HCT116 (cell line): ENCODE measurements at regions not wholly inside any gene's neighbourhood (a gene's known extent, or its start where the extent isn't known, plus 50 kb on each side); places are given as distances from the start of the nearest gene placed in this dataset.

ENCODE experiments used
- ATAC-seq: fragments of 200-7000 bp; cut with Tn5 transposase; 2 replicates; pipeline ENCODE4 v1.9.1; 2020; ENCODE audit warnings: mild to moderate bottlenecking, moderate library complexity
- BruUV-seq: library from RNA; stranded (reverse); fragments of 400-500 nt; replicated peaks from 2 replicates; lab custom pipeline; 2021; lab: Mats Ljungman, UMichigan
- CTCF ChIA-PET: fragments of 300-600 bp; sonication (Branson Sonifier 250); formaldehyde crosslinking; loops from one replicate; lab custom pipeline; 2021; ENCODE audit warnings: antibody characterized with exemption; lab: Charles Lee
- POLR2A ChIA-PET: fragments of 300-600, 350-600 bp; sonication (Branson Sonifier 250); formaldehyde crosslinking; loops from one replicate; lab custom pipeline; 2021; ENCODE audit warnings: antibody characterized with exemption; lab: Charles Lee
- RAD21 ChIA-PET, 2 experiments: fragments of 300-600 bp; sonication (Branson Sonifier 250); formaldehyde crosslinking; loops; one replicate each; lab custom pipeline; 2023; ENCODE audit warnings: low total read pairs in 2 of 2; ENCODE audit not compliant: uncharacterized antibody in 2 of 2, unreplicated experiment in 2 of 2, low non-redundant PET in 1 of 2; lab: Charles Lee
- DNase-seq: peaks from one replicate; pipeline ENCODE4 v3.0.0-alpha.2; 2010; ENCODE audit warnings: low read depth, low spot score
- H2AFZ ChIP-seq: fragments of 200-600 bp; shearing (Covaris generic), sonication (generic); 2 replicates; pipeline ENCODE4 v1.6.1; 2017; ENCODE audit warnings: low read depth, mixed run types, mixed read lengths, antibody characterized with exemption, low read length; ENCODE audit not compliant: poor library complexity, severe bottlenecking
- H3K27ac ChIP-seq: 2 replicates; pipeline ENCODE4 v1.5.1; 2012; ENCODE audit warnings: low read depth, low read length
- H3K27me3 ChIP-seq: fragments of 200-600 bp; sonication (generic); 2 replicates; pipeline ENCODE4 v1.6.1; 2016; ENCODE audit warnings: mixed run types, low read length, mixed read lengths; ENCODE audit not compliant: insufficient read depth
- H3K36me3 ChIP-seq, 2 experiments: fragments of 200-500 bp in 1 of 2; fragments of 200-600 bp in 1 of 2; sonication (Bioruptor generic) in 1 of 2; sonication (generic) in 1 of 2; 2 replicates each; pipeline versions ENCODE4 v1.5.1 to v1.6.1; 2014 to 2016; ENCODE audit warnings: low read length in 2 of 2, inconsistent platforms in 1 of 2, mixed read lengths in 1 of 2, mixed run types in 1 of 2; ENCODE audit not compliant: insufficient read depth in 2 of 2, control insufficient read depth in 1 of 2
- H3K4me1 ChIP-seq, 2 experiments: fragments of 200-600 bp in 1 of 2; sonication (generic) in 1 of 2; 2 replicates each; pipeline versions ENCODE4 v1.5.1 to v1.6.1; 2012 to 2017; ENCODE audit warnings: low read length in 2 of 2, inconsistent platforms in 1 of 2, mild to moderate bottlenecking in 1 of 2, mixed read lengths in 1 of 2, mixed run types in 1 of 2, moderate library complexity in 1 of 2; ENCODE audit not compliant: insufficient read depth in 2 of 2, control insufficient read depth in 1 of 2
- H3K4me2 ChIP-seq: fragments of 200-600 bp; sonication (generic); 2 replicates; pipeline ENCODE4 v1.6.1; 2017; ENCODE audit warnings: mixed run types, low read length, mixed read lengths
- H3K4me3 ChIP-seq, 2 experiments: fragments of 200-600 bp in 1 of 2; sonication (generic) in 1 of 2; replicated peaks in 1 of 2; 2 replicates each; pipeline ENCODE4 v1.5.1; 2011 to 2016; ENCODE audit warnings: low read length in 2 of 2, control low read depth in 1 of 2, low read depth in 1 of 2, mild to moderate bottlenecking in 1 of 2, mixed read lengths in 1 of 2, mixed run types in 1 of 2
- H3K79me2 ChIP-seq: fragments of 200-600 bp; sonication (generic); 2 replicates; pipeline ENCODE4 v1.6.1; 2017; ENCODE audit warnings: mild to moderate bottlenecking, mixed run types, low read length, moderate library complexity, mixed read lengths; ENCODE audit not compliant: insufficient read depth
- H3K9ac ChIP-seq: fragments of 200-600 bp; sonication (generic); 2 replicates; pipeline ENCODE4 v1.6.1; 2016; ENCODE audit warnings: low read length, mixed read lengths
- H3K9me2 ChIP-seq: fragments of 200-600 bp; sonication (generic), shearing (Covaris generic); 2 replicates; pipeline ENCODE4 v1.6.1; 2017; ENCODE audit warnings: mixed run types, mild to moderate bottlenecking, moderate library complexity; ENCODE audit not compliant: insufficient read depth
- H3K9me3 ChIP-seq, 2 experiments: fragments of 200-500 bp in 1 of 2; fragments of 200-600 bp in 1 of 2; sonication (Bioruptor generic) in 1 of 2; sonication (generic) in 1 of 2; 2 replicates each; pipeline ENCODE4 v1.6.1; 2014 to 2017; ENCODE audit warnings: low read length in 2 of 2, mixed read lengths in 2 of 2, inconsistent platforms in 1 of 2, low read depth in 1 of 2, mild to moderate bottlenecking in 1 of 2, mixed run types in 1 of 2, moderate library complexity in 1 of 2; ENCODE audit not compliant: control insufficient read depth in 1 of 2, insufficient read depth in 1 of 2
- H4K20me1 ChIP-seq: fragments of 200-600 bp; sonication (generic), shearing (Covaris generic); 2 replicates; pipeline ENCODE4 v1.6.1; 2017; ENCODE audit warnings: mixed run types, mild to moderate bottlenecking, moderate library complexity; ENCODE audit not compliant: insufficient read depth
- EGR1 ChIP-seq: IDR thresholded peaks from 2 replicates; pipeline ENCODE4 v1.6.1; 2012; ENCODE audit warnings: low read depth
- EZH2phosphoT487 ChIP-seq: fragments of 200-600 bp; IDR thresholded peaks from 2 replicates; pipeline ENCODE4 v1.6.1; 2018; ENCODE audit warnings: antibody characterized with exemption, borderline replicate concordance
- RAD21 ChIP-seq: IDR thresholded peaks from 2 replicates; pipeline ENCODE4 v1.6.1; 2012; ENCODE audit warnings: low read depth, mild to moderate bottlenecking
- SP1 ChIP-seq: IDR thresholded peaks from 2 replicates; pipeline ENCODE4 v1.6.1; 2012; ENCODE audit warnings: low read depth
- ZFX ChIP-seq: fragments of 450-650 bp; IDR thresholded peaks from 2 replicates; pipeline ENCODE4 v1.6.1; 2017
- intact Hi-C: fragments of 100-400 bp; cut with micrococcal nuclease; formaldehyde crosslinking; loops from 2 replicates; pipeline ENCODE4 v1.10.0; 2022
- TF ChIP-seq, protein P1 (sequence below), 3 experiments: fragments of 200-600 bp in 1 of 3; sonication (generic) in 1 of 3; IDR thresholded peaks in 2 of 3; conservative IDR thresholded peaks in 1 of 3; 2 replicates each; pipeline ENCODE4 v1.5.1; 2012 to 2017; ENCODE audit warnings: low read depth in 2 of 3, low read length in 2 of 3, antibody characterized with exemption in 1 of 3, borderline replicate concordance in 1 of 3, control low read depth in 1 of 3, mild to moderate bottlenecking in 1 of 3, mixed read lengths in 1 of 3, mixed run types in 1 of 3, moderate library complexity in 1 of 3; ENCODE audit not compliant: insufficient read depth in 1 of 3
- TF ChIP-seq, protein P2 (sequence below): IDR thresholded peaks from 2 replicates; pipeline ENCODE4 v1.6.1; 2012

GRCh38 chr7:40969641-40970040, 733.2 kb downstream of the INHBA start:
- DNase-seq (no peak), ATAC-seq (no peak)
- Histone ChIP-seq H3K4me1 (no peaks in the 10 kb centered on the region), H3K36me3 (no peaks in the 10 kb centered on the region), H3K27me3 (no peaks in the 10 kb centered on the region), H3K79me2 (no peaks in the 10 kb centered on the region), H3K9me2 (no peaks in the 10 kb centered on the region), H3K9me3 (no peaks in the 10 kb centered on the region), H2AFZ (no peak overlapping the region), H3K9ac (no peak overlapping the region), H3K4me3 (no peak overlapping the region), H3K27ac (no peak overlapping the region), H4K20me1 (no peaks in the 10 kb centered on the region), H3K4me2 (no peak overlapping the region)
- intact Hi-C loops = no loop called here
- ChIA-PET CTCF (no interaction called here), POLR2A (no interaction called here)
- BruUV-seq = no TSS peak
- TF ChIP-seq EGR1 (no peak), EZH2phosphoT487 (no peak), SP1 (no peak), RAD21 (no peak)
- TF ChIP-seq, protein P1, sequence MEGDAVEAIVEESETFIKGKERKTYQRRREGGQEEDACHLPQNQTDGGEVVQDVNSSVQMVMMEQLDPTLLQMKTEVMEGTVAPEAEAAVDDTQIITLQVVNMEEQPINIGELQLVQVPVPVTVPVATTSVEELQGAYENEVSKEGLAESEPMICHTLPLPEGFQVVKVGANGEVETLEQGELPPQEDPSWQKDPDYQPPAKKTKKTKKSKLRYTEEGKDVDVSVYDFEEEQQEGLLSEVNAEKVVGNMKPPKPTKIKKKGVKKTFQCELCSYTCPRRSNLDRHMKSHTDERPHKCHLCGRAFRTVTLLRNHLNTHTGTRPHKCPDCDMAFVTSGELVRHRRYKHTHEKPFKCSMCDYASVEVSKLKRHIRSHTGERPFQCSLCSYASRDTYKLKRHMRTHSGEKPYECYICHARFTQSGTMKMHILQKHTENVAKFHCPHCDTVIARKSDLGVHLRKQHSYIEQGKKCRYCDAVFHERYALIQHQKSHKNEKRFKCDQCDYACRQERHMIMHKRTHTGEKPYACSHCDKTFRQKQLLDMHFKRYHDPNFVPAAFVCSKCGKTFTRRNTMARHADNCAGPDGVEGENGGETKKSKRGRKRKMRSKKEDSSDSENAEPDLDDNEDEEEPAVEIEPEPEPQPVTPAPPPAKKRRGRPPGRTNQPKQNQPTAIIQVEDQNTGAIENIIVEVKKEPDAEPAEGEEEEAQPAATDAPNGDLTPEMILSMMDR (IDR thresholded peaks at IDR 0.05 in 2 of 3, conservative IDR thresholded peaks at IDR 0.05 in 1 of 3; ENCODE audit: borderline replicate concordance in 1 of 3, insufficient read depth in 1 of 3, low read depth in 2 of 3, low read length in 2 of 3) = no peak
- TF ChIP-seq, protein P2, sequence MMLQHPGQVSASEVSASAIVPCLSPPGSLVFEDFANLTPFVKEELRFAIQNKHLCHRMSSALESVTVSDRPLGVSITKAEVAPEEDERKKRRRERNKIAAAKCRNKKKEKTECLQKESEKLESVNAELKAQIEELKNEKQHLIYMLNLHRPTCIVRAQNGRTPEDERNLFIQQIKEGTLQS = no peak
- TF ChIP-seq, all 23 proteins: peak for 0
- RAD21 ChIA-PET = no interaction called here

DNA sequence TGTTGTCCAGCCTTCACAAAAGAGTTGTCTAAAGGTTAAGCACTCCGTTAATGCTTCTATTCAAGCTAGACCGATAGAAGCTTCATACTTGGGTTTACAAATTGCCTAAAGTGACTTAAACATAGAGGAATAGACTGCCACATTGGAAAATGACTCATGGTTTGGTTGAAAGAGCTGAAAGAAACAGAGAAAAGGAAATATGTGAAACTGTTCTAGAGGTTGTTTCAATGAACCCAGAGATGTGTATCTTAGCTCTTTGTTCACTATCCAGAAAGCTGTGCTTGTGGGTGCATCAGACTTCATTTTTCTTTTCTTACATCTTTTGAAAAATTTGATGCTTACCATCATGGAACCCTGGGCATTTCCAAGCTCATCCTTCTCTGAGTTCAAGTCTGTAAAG, 736.2 kb downstream of the INHBA start:
- no peak overlapping the region for H3K4me3 ChIP-seq
- RAD21 ChIA-PET = no interaction called here
- BruUV-seq = no TSS peak
- no peaks in the 10 kb centered on the region for H3K9me3 ChIP-seq
- H3K27ac ChIP-seq = no peak overlapping the region
- H3K27me3 ChIP-seq = no peaks in the 10 kb centered on the region
- H3K79me2 ChIP-seq = no peaks in the 10 kb centered on the region
- H3K4me1 ChIP-seq = no peaks in the 10 kb centered on the region
- no peak overlapping the region for H3K4me2 ChIP-seq
- ATAC-seq = no peak
- no peaks in the 10 kb centered on the region for H3K36me3 ChIP-seq
- CTCF ChIA-PET = no interaction called here
- no peak for DNase-seq
- H3K9ac ChIP-seq = no peak overlapping the region
- H2AFZ ChIP-seq = no peak overlapping the region
- no peak for TF ChIP-seq ZFX
- POLR2A ChIA-PET = no interaction called here
- H4K20me1 ChIP-seq = no peaks in the 10 kb centered on the region
- H3K9me2 ChIP-seq = no peaks in the 10 kb centered on the region
- intact Hi-C loops = no loop called here
